ENCODE measurements at regions not wholly inside any gene's neighbourhood (a gene's known extent, or its start where the extent isn't known, plus 50 kb on each side); places are given as distances from the start of the nearest gene placed in this dataset.

DNA sequence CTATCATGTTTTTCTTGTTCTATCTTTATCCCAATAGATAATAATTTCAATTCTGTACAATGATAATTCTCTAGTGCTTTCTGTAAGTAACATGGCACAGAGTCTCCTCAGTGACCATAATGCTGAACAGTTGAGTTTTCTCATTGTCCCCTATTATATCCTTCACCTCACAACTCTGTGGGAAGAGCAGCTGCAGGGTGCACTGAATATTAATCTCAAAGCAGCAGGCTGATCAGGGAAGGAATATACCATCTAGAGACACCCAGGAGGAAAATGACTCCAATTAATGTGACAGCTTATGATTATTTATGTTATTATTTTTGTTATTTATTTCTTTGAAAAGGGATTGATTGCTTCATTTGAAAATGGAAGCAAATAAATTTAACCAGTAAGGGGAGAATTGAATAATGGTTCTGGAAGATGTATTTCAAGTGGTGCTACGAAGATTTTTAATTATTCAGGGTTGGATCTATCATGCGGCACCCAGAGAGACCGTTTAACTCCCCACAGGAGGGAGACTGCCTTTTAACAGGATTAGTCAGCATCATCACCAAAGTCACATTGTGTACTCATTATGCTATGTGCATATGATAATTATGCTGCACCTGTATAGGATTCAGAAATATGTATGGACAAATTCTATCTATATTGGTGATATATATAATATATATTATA lies 1015.7 kb upstream of the GOT2 start:
- Mint-ChIP-seq H3K27ac (ENCODE audit: unreplicated experiment) (no peak overlapping the region), H3K27me3 (ENCODE audit: unreplicated experiment) (peaks cover 4% of the 10 kb centered on the region), H3K9me3 (ENCODE audit: unreplicated experiment) (peaks cover 5% of the 10 kb centered on the region), H3K4me3 (ENCODE audit: unreplicated experiment) (no peak overlapping the region), H3K36me3 (ENCODE audit: unreplicated experiment) (no peaks in the 10 kb centered on the region), H3K4me1 (ENCODE audit: unreplicated experiment) (peaks cover 4% of the 10 kb centered on the region)
- TF ChIP-seq, protein P1, sequence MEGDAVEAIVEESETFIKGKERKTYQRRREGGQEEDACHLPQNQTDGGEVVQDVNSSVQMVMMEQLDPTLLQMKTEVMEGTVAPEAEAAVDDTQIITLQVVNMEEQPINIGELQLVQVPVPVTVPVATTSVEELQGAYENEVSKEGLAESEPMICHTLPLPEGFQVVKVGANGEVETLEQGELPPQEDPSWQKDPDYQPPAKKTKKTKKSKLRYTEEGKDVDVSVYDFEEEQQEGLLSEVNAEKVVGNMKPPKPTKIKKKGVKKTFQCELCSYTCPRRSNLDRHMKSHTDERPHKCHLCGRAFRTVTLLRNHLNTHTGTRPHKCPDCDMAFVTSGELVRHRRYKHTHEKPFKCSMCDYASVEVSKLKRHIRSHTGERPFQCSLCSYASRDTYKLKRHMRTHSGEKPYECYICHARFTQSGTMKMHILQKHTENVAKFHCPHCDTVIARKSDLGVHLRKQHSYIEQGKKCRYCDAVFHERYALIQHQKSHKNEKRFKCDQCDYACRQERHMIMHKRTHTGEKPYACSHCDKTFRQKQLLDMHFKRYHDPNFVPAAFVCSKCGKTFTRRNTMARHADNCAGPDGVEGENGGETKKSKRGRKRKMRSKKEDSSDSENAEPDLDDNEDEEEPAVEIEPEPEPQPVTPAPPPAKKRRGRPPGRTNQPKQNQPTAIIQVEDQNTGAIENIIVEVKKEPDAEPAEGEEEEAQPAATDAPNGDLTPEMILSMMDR (IDR thresholded peaks at IDR 0.05) = no peak
- DNase-seq (ENCODE audit: extremely low spot score, unreplicated experiment) = no peak

DNA sequence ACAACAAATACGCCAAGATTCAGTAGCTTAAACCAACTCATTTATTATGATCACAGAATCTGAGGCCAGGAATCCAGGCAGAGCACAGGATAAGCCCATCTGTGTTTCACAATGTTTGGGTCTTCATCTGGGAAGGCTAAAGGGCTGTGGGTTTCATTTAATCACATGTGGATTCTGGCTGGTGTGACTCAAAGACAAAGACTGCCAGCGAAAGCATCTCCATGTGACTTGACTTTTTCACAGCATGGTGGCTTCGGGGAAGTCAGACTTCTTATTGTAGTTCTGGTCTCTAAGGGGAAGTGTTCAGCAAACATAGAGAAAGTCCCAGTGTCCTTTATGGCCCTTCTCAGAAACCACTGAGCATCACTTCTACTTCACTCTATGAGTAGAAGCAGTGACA lies 1014.4 kb upstream of the GOT2 start:
- no peaks in the 10 kb centered on the region for H3K9me3 Mint-ChIP-seq (ENCODE audit: unreplicated experiment)
- H3K4me1 Mint-ChIP-seq (ENCODE audit: unreplicated experiment) = peaks cover 4% of the 10 kb centered on the region
- no peaks in the 10 kb centered on the region for H3K36me3 Mint-ChIP-seq (ENCODE audit: unreplicated experiment)
- no peak for DNase-seq (ENCODE audit: extremely low spot score, unreplicated experiment)
- H3K27ac Mint-ChIP-seq (ENCODE audit: unreplicated experiment) = no peak overlapping the region
- TF ChIP-seq, protein P1 (IDR thresholded peaks at IDR 0.05) = no peak
- peaks cover 4% of the 10 kb centered on the region for H3K27me3 Mint-ChIP-seq (ENCODE audit: unreplicated experiment)
- H3K4me3 Mint-ChIP-seq (ENCODE audit: unreplicated experiment) = no peak overlapping the region

DNA sequence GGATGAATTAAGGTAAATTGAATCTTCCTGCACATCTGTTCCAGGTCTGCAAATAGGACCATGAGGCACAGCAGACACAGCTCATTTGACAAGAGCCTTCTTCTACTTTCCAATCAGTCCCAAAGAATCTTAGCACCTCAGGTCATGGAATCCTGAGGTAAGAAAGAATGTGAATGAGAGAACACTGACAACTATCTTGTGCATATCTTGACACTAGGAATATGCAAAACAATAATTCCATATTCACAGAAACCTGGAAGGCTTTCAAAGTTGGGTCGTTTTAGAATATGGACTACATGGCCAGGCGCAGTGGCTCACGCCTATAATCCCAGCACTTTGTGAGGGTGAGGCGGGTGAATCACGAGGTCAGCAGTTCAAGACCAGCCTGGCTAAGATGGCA lies 1009.4 kb upstream of the GOT2 start:
- H3K36me3 Mint-ChIP-seq (ENCODE audit: unreplicated experiment) = no peaks in the 10 kb centered on the region
- DNase-seq (ENCODE audit: extremely low spot score, unreplicated experiment) = no peak
- no peaks in the 10 kb centered on the region for H3K27me3 Mint-ChIP-seq (ENCODE audit: unreplicated experiment)
- no peak overlapping the region for H3K4me3 Mint-ChIP-seq (ENCODE audit: unreplicated experiment)
- TF ChIP-seq, protein P1 (IDR thresholded peaks at IDR 0.05) = no peak
- H3K27ac Mint-ChIP-seq (ENCODE audit: unreplicated experiment) = no peak overlapping the region
- H3K9me3 Mint-ChIP-seq (ENCODE audit: unreplicated experiment) = no peaks in the 10 kb centered on the region
- H3K4me1 Mint-ChIP-seq (ENCODE audit: unreplicated experiment) = peaks cover 4% of the 10 kb centered on the region

DNA sequence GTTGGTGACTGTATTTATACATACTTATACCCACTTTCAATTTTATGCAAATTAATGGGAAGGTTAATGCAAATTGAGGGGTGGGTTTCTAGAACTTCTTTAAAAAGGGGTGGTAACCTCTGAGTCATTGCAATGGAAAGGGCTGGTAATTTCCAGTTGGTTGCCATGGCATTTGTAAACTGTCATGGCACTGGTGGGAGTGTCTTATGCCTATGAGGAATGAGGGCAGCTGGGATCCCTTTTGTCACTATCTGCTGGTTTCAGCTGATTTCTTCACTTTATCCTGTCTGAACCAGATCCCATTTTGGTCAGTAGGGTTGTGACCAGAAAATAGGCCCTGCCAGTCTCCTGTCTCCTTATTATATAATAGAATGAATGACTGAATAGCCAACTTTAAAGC lies 1006.7 kb upstream of the GOT2 start:
- DNase-seq (ENCODE audit: extremely low spot score, unreplicated experiment) = no peak
- Mint-ChIP-seq H3K27me3 (ENCODE audit: unreplicated experiment) (peaks cover 8% of the 10 kb centered on the region), H3K4me3 (ENCODE audit: unreplicated experiment) (no peak overlapping the region), H3K27ac (ENCODE audit: unreplicated experiment) (no peak overlapping the region), H3K9me3 (ENCODE audit: unreplicated experiment) (no peaks in the 10 kb centered on the region), H3K36me3 (ENCODE audit: unreplicated experiment) (peaks cover 3% of the 10 kb centered on the region), H3K4me1 (ENCODE audit: unreplicated experiment) (no peaks in the 10 kb centered on the region)
- TF ChIP-seq, protein P1 (IDR thresholded peaks at IDR 0.05) = no peak

DNA sequence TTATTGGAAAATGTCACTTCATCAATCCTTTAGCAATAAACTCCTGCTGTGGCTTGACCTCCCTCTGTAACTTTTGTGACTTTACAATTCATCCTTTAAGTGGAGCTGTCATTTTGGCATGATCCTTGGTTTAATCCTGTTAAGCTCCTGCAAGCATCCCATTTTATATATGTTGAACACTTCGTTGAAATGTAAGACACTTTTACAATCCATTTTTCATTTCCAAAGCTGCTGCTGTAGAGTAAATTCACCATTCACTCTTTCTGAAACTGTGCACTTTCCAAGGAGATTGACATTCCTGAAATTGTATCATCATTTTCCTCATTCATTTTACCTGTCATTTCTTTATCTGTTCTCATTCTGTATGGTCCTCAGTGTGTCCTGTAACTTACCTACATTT lies 1003.2 kb upstream of the GOT2 start:
- no peak for DNase-seq (ENCODE audit: extremely low spot score, unreplicated experiment)
- H3K36me3 Mint-ChIP-seq (ENCODE audit: unreplicated experiment) = peaks cover 3% of the 10 kb centered on the region
- peaks cover 22% of the 10 kb centered on the region for H3K27me3 Mint-ChIP-seq (ENCODE audit: unreplicated experiment)
- H3K27ac Mint-ChIP-seq (ENCODE audit: unreplicated experiment) = no peak overlapping the region
- no peak overlapping the region for H3K4me3 Mint-ChIP-seq (ENCODE audit: unreplicated experiment)
- H3K4me1 Mint-ChIP-seq (ENCODE audit: unreplicated experiment) = no peaks in the 10 kb centered on the region
- TF ChIP-seq, protein P1 (IDR thresholded peaks at IDR 0.05) = no peak
- H3K9me3 Mint-ChIP-seq (ENCODE audit: unreplicated experiment) = peaks cover 4% of the 10 kb centered on the region
